ENCODE measurements at regions not wholly inside any gene's neighbourhood (a gene's known extent, or its start where the extent isn't known, plus 50 kb on each side); places are given as distances from the start of the nearest gene placed in this dataset.

DNA sequence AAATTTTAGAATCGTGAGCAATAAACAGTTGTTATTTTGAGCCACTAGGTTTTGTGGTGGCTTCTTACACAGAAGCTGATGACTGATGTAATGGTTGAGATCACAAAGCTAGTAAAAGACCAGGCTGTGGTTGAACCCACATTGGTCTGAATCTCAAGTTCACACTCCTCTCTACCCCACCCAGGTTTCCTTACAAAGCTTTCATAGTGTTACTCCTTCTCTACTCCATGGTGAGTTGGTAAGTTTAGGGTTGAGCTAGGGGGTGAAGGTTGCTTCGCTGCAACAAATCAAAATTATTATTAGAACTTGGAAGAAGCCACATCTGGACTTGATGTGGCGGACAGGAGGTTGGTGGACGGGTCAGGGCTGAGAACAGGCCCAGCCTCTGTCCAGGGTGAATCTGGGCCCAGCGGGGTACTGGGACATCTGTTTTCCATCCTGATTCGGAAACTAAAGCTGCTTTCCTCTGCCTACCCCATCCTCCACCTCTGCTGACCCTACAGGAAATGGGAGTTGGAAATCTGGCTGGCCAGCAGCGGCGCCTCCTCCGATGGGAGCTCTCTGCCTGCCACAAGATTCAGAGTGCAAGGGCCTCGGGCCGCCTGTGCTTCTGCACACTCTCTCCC lies 86.3 kb downstream of the ZFP36L2 start:
- Mint-ChIP-seq H3K4me3 (peak overlapping the region; percentile 73 to 86 (median 82)), H3K4me1 (peaks cover 77 to 87% of the 10 kb centered on the region in 2 donors), H3K9me3 (no peaks in the 10 kb centered on the region), H3K36me3 (no peaks in the 10 kb centered on the region), H3K27ac (peak overlapping the region; percentile 99 to 100 (median 99)), H3K27me3 (ENCODE audit: low read depth in 3 of 3) (peaks cover 17% of the 10 kb centered on the region in 3 donors)
- peak; percentile 84 to 86 (median 85) for DNase-seq

DNA sequence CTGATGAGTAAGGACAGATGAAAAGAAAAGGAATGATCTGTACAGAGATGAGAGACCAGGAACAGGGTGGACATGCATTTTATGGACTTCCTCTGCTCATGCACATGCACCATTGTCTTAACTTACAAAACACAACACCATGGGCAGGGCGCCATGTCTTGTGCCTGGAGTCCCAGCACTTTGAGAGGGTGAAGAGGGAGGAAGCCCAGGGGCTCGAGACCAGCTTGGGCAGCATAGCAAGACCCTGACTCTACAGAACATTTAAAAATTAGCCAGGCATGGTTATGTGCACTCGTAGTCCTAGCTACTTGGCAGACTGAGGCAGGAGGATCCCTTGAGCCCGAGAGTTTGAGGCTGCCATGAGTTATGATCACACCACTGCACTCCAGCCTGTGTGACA lies 86.9 kb downstream of the ZFP36L2 start:
- Mint-ChIP-seq H3K27ac (peak overlapping the region; percentile 99 to 100 (median 99)), H3K27me3 (ENCODE audit: low read depth in 3 of 3) (peaks cover 17 to 18% (median 17%) of the 10 kb centered on the region in 3 donors), H3K9me3 (no peaks in the 10 kb centered on the region), H3K4me3 (peak overlapping the region; percentile 73 to 86 (median 82)), H3K4me1 (peaks cover 81 to 92% of the 10 kb centered on the region in 2 donors), H3K36me3 (no peaks in the 10 kb centered on the region)
- DNase-seq = no peak

DNA sequence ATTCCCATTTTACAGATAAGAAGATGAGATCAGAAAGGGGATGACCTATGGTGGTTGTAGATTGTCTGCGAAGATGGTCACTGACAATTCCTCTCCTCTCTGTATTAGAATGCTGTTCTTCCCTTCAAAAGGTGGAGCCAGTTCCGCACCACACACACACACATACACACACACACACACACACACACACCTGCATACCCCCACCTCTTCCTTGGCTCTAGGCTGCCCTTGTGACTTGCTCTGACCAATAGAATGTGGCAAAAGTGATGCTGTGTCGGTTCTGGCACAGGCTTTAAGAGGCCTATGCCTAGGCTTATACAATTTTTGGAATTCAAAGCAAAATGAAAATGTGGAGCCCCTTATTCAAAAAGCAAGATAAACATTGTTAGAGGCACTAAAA lies 88.0 kb downstream of the ZFP36L2 start:
- Mint-ChIP-seq H3K4me3 (peak overlapping the region; percentile 46 to 68 (median 59)), H3K27me3 (ENCODE audit: low read depth in 3 of 3) (peaks cover 20 to 27% (median 23%) of the 10 kb centered on the region in 3 donors), H3K9me3 (no peaks in the 10 kb centered on the region), H3K36me3 (no peaks in the 10 kb centered on the region), H3K4me1 (peaks cover 90 to 96% of the 10 kb centered on the region in 2 donors), H3K27ac (peak overlapping the region; percentile 98 to 100 (median 100))
- DNase-seq = no peak

DNA sequence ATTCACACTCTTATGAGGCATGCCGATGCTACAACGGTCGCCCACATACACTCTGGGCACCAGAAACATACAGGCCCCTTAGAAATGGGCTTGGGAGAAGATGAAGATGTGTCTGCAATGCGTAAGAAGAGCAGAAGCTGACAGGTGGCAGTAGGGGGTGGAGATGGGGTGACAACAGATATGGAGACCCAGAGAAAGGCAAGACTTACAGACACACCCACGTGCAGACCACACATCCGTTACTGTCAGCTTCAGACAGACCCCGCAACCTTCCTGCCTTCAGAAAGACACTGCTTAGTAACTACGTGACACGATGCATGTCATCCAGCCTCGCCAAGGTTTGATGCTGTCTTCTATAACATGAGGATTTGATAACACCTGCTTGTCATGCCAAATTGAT lies 89.5 kb downstream of the ZFP36L2 start:
- H3K36me3 Mint-ChIP-seq = no peaks in the 10 kb centered on the region
- H3K4me1 Mint-ChIP-seq = peaks cover 92 to 98% of the 10 kb centered on the region in 2 donors
- no peaks in the 10 kb centered on the region for H3K9me3 Mint-ChIP-seq
- H3K27ac Mint-ChIP-seq = peak overlapping the region; percentile 98 to 100 (median 100)
- peak overlapping the region; percentile 74 to 88 (median 80) for H3K4me3 Mint-ChIP-seq
- peak; percentile 88 to 90 (median 90) for DNase-seq
- H3K27me3 Mint-ChIP-seq (ENCODE audit: low read depth in 3 of 3) = peaks cover 22 to 27% (median 25%) of the 10 kb centered on the region in 3 donors

DNA sequence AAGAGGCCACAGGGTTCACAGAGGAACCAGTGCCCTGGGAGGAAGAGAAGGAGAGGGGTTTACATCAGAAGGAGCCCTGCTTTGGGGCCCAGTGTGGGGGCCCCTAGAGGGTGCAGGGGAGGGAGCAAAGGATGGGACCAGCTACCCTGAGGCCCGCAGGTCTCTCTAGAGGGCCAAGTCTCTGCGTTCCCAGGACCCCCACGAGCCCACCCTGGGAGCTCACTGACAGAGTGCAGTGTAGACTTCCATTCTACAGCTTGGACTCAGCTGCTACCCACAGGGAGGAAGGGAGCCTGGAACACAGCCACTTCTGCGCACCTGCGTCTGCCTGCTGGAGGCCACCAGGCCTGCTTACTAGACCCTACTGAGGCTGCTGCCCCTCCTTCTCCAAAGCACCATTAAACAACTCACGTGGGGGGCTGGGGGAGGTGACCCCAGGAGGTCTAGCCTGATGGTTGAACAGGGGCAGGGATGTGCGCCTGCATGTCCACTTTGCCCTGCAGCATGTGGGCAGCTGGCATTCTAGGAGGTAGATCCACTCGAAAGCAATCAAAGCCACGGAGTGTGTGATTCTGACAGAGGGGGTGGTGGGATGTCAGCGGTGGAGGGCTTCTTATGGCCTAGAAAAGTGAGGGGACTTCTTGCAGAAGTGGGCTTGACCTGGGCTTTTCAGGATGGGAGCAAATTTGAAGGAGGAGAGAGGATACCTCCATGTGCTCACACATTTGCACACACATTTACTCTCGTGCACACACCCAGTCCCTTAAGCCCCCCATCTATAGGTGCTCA lies 90.2 kb downstream of the ZFP36L2 start:
- no peaks in the 10 kb centered on the region for H3K36me3 Mint-ChIP-seq
- no peaks in the 10 kb centered on the region for H3K9me3 Mint-ChIP-seq
- peaks cover 93 to 99% of the 10 kb centered on the region in 2 donors for H3K4me1 Mint-ChIP-seq
- no peak for DNase-seq
- peak overlapping the region; percentile 98 to 100 (median 100) for H3K27ac Mint-ChIP-seq
- H3K4me3 Mint-ChIP-seq = peak overlapping the region; percentile 74 to 88 (median 80)
- H3K27me3 Mint-ChIP-seq (ENCODE audit: low read depth in 3 of 3) = peaks cover 28 to 32% (median 29%) of the 10 kb centered on the region in 3 donors

DNA sequence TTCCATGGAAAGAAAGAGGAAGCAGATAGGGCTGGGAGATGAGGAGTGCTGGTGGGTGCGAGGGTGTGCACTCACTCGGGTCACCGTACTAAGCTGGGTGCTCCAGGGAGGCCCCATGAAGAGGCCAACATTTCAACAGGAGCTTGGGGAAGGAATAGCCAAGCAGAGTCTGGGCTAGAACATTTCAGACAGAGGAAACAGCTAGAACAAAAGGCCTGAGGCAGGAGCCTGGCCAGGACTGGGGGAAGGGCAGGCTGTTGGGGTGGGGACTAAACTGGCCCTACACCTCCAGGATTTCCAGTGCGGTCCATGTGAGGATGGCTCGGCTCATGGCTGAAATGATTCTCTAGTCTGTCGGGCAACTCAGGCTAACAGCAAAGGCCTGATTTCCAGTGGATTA lies 90.8 kb downstream of the ZFP36L2 start:
- Mint-ChIP-seq H3K27me3 (ENCODE audit: low read depth in 3 of 3) (peaks cover 28 to 36% (median 33%) of the 10 kb centered on the region in 3 donors), H3K9me3 (no peaks in the 10 kb centered on the region), H3K4me3 (peak overlapping the region; percentile 52 to 88 (median 73)), H3K27ac (peak overlapping the region; percentile 98 to 100 (median 100)), H3K36me3 (no peaks in the 10 kb centered on the region), H3K4me1 (peaks cover 95 to 99% of the 10 kb centered on the region in 2 donors)
- no peak for DNase-seq

DNA sequence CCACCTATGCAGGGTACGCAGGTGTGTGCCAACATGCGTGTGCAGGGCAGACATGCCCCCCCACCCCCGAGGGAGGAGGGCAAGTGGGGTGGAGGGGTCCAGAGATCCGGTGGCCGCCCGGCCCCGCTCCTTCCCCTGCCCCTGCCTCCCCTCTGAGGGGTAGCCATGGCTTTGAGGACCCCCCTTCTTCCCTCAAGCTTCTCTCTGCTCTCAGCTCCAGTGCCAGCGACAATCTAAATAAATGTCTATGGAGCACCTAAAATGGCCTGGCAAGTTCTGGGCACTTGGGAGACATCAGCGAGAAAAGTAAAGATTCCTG lies 91.9 kb downstream of the ZFP36L2 start:
- peak overlapping the region; percentile 64 to 80 (median 73) for H3K4me3 Mint-ChIP-seq
- peaks cover 95 to 99% of the 10 kb centered on the region in 2 donors for H3K4me1 Mint-ChIP-seq
- H3K9me3 Mint-ChIP-seq = no peaks in the 10 kb centered on the region
- no peak for DNase-seq
- no peaks in the 10 kb centered on the region for H3K36me3 Mint-ChIP-seq
- peak overlapping the region; percentile 98 to 100 (median 100) for H3K27ac Mint-ChIP-seq
- peaks cover 32 to 43% (median 36%) of the 10 kb centered on the region in 3 donors for H3K27me3 Mint-ChIP-seq (ENCODE audit: low read depth in 3 of 3)

DNA sequence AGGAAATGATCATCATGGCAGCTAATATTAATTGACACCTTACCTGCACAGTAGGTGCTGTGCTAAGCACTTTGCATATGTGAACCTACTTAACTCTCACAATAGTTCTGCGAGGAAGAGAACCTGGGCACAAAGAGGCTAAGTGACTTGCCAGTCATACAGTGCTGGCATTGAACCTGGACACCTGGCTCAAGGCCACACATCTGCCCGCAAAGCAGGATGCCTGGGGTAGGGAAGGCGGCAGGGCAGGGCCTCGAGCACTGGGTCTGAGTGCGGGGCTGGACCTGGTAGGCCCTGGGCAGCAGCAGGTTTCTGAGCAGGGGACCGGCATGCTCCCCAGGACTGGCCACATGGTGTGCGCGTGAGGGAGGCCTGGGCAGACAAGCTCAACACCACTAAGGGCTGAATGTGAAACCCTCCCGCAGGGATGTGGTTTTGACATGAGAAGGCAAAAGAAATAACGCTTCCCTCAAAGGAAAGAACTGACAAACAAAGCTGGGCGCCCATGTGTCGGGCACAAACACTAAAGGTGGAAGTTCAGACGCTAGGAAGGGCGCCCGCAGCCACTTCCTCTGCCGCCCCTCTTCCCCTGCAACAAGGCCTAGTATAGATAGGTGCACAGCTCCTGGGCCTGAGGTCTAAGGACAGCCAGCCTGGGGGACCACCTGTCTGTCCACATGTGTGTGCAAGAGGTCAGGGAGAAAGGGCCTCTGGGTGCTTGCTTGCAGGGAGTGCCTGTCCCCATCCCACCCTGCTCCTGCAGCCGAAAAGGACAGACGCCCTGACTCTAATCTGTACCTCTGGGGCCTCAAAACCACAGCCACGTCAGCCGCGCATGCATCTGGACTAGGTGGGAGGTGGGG lies 92.5 kb downstream of the ZFP36L2 start:
- Mint-ChIP-seq H3K4me1 (peaks cover 97 to 99% of the 10 kb centered on the region in 2 donors), H3K4me3 (peak overlapping the region; percentile 68 to 80 (median 73)), H3K9me3 (no peaks in the 10 kb centered on the region), H3K27me3 (ENCODE audit: low read depth in 3 of 3) (peaks cover 31 to 47% (median 37%) of the 10 kb centered on the region in 3 donors), H3K27ac (peak overlapping the region; percentile 98 to 100 (median 100)), H3K36me3 (no peaks in the 10 kb centered on the region)
- DNase-seq = peak; percentile 90 to 91 (median 91)

DNA sequence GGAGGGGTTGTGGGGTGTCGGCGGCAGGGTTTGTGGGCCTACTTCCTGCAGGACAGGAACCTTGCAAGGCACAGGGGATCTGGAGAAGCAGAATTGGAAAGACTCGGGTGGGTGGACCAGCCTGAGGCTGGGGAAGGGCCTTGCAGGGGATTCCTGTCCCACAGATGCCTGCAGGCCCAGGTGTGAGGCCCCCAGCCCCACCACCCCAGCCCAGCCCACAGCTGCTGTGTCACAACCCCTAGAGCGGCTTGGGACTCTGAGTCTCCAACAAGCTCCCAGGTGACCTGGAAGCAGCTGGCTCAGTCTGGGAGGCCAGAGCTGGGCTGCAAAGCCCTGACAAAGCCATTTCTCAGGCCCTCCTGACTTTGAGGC lies 93.1 kb downstream of the ZFP36L2 start:
- Mint-ChIP-seq H3K27ac (peak overlapping the region; percentile 98 to 100 (median 100)), H3K36me3 (no peaks in the 10 kb centered on the region), H3K27me3 (ENCODE audit: low read depth in 3 of 3) (peaks cover 33 to 44% (median 39%) of the 10 kb centered on the region in 3 donors), H3K4me1 (peaks cover 98 to 99% of the 10 kb centered on the region in 2 donors), H3K4me3 (peak overlapping the region; percentile 68 to 80 (median 73)), H3K9me3 (no peaks in the 10 kb centered on the region)
- DNase-seq = peak in 1 of 3 donors; percentile 17

DNA sequence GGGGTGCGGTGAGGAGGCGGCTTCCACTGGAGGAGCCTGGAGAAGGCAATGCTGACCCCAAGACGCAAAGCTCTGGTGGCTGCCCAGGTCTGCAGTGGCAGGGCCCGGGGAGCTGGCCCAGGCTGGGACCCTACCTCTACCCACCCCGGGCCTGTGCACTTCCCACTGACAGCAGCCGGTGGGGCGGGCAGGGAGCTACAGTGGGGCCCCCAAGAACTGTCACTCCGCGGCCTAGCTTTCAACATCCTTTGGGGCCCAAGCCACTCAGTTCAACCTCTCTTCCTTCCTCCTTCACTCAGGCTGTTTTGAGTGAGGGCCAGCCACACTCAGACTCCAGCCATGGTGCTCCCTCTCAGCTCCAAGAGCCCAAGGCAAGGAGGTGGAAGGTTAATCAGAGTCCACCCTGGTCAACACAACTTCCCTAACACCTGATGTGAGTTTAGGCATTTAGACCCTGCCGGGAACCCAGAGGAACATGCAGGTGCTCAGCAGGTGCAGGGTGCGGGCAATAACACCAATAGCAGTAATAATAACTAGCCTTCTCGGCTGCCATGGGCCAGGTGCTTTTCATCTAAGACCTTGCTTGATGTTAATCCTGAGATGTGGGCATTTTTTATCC lies 93.6 kb downstream of the ZFP36L2 start:
- Mint-ChIP-seq H3K9me3 (no peaks in the 10 kb centered on the region), H3K27ac (peak overlapping the region; percentile 98 to 100 (median 100)), H3K4me1 (peaks cover 98 to 99% of the 10 kb centered on the region in 2 donors), H3K4me3 (peak overlapping the region; percentile 68 to 77 (median 73)), H3K27me3 (ENCODE audit: low read depth in 3 of 3) (peaks cover 33 to 44% (median 39%) of the 10 kb centered on the region in 3 donors), H3K36me3 (no peaks in the 10 kb centered on the region)
- DNase-seq = peak in 2 of 3 donors; percentile 34 to 42

DNA sequence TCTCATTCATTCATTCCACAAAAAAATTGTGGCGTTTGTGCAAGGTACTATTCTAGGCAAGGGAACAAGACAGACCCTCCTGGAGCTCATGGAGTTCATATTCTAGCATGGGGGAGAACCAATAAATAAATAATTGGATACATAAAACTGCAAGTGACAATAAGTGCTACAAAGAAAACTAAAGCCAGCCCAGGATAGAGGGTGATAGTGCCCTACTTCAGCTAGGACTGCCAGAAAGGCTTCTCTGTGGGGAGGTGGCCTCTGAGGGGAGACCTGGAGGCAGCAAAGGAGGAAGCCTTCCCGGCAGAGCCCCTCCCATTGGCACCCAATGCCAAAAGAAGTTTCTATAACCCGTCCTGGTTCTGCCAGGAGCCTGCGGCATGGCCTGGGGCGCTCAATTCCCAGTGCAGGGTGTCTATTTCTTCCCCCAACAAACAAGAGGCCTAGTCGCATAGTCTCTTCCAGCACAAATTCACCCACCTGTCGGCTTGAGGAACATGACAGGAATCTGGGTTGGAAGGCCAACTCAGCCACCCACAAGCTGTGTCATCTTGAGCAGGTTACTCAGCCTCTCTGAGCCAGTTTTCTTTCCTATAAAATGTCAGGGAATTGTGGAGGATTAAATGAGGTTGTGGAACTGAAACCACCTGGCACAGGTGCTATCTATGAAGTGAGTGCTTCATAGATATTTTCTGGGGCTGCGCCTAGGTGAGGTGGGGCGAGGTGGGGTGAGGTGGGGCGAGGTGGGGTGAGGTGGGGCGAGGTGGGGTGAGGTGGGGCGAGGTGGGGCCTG lies 94.3 kb downstream of the ZFP36L2 start:
- H3K4me1 Mint-ChIP-seq = peaks cover 98 to 99% of the 10 kb centered on the region in 2 donors
- H3K36me3 Mint-ChIP-seq = no peaks in the 10 kb centered on the region
- H3K27me3 Mint-ChIP-seq (ENCODE audit: low read depth in 3 of 3) = peaks cover 30 to 37% (median 32%) of the 10 kb centered on the region in 3 donors
- DNase-seq = no peak
- no peaks in the 10 kb centered on the region for H3K9me3 Mint-ChIP-seq
- H3K27ac Mint-ChIP-seq = peak overlapping the region; percentile 98 to 100 (median 100)
- H3K4me3 Mint-ChIP-seq = peak overlapping the region; percentile 59 to 77 (median 71)

DNA sequence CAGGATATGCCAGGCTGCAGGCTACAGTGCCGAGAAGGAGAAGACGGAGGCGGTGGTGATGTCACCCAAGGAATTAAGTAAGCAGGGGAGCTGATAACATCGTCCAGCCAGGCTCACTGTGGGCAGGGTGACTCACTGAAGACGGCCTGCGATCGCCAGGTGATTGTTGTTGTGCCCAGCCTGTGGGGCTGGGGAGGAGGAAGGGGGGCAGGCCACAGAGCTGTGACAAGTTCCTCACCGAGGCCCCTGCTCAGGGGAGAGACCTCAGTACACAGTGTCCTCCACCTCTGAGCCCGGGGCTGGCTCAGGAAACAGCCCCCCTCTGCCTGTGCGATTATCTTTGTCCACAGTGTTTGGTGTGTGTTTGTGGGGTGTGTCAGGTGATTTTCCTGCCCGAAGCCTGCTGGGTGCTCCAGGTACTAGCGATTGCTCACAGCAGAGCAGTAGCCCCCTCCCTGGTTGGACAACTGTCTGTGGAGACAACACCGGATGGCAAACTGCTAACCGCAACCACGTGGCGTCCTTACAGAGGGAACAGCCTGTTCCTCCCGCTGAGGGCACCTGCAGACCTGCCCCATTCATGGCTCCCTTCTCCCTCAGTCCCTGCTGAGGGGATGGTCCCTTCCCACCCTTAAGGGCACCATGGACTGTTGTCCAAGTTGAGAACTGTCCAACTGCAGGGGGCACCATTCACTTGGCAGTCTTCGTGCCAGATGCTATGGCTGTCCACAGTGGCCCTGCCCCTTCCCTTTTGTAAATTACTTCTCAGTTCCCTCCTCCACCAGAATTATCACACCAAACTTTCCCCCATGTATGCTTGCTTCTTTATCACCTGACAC lies 95.1 kb downstream of the ZFP36L2 start:
- Mint-ChIP-seq H3K27ac (peak overlapping the region; percentile 98 to 100 (median 100)), H3K4me1 (peaks cover 90 to 91% of the 10 kb centered on the region in 2 donors), H3K9me3 (no peaks in the 10 kb centered on the region), H3K36me3 (no peaks in the 10 kb centered on the region), H3K4me3 (peak overlapping the region; percentile 38 to 77 (median 68)), H3K27me3 (ENCODE audit: low read depth in 3 of 3) (peaks cover 27 to 32% (median 27%) of the 10 kb centered on the region in 3 donors)
- DNase-seq = peak; percentile 95 to 96 (median 95)

Data from immature natural killer cell (primary cell).